GM19397 (cell line): ENCODE measurements at regions not wholly inside any gene's neighbourhood (a gene's known extent, or its start where the extent isn't known, plus 50 kb on each side); places are given as distances from the start of the nearest gene placed in this dataset.

Experiments used
- ATAC-seq: cut with Tn5 transposase; IDR thresholded peaks from one replicate; pipeline ENCODE4 v1.9.1; 2021; ENCODE audit warnings: mild to moderate bottlenecking, moderate library complexity; ENCODE audit not compliant: unreplicated experiment

GRCh38 chr2:104120171-104120570 is 733.7 kb upstream of the POU3F3 start:
- ATAC-seq, result no peak

GRCh38 chr2:104125096-104125495 is 728.8 kb upstream of the POU3F3 start:
- no peak for ATAC-seq

- no peak for ATAC-seq
Measured at GRCh38 chr2:104127049-104127770, 726.7 kb upstream of the POU3F3 start.

- ATAC-seq, result no peak
Measured at GRCh38 chr2:104140361-104140760, 713.6 kb upstream of the POU3F3 start.

- no peak for ATAC-seq
Measured at GRCh38 chr2:104158191-104158590, 695.7 kb upstream of the POU3F3 start.

GRCh38 chr2:104163611-104164130 is 690.2 kb upstream of the POU3F3 start:
- ATAC-seq, result no peak

- no peak for ATAC-seq
Measured at GRCh38 chr2:104164721-104165252, 689.1 kb upstream of the POU3F3 start.

GRCh38 chr2:104177179-104177578 is 676.7 kb upstream of the POU3F3 start:
- no peak for ATAC-seq

- ATAC-seq, result no peak
Measured at GRCh38 chr2:104179644-104180043, 674.3 kb upstream of the POU3F3 start.

- no peak for ATAC-seq
Measured at GRCh38 chr2:104200533-104201168, 653.3 kb upstream of the POU3F3 start.

GRCh38 chr2:104213758-104214157 is 640.2 kb upstream of the POU3F3 start:
- ATAC-seq, result no peak

- ATAC-seq, result no peak
Measured at GRCh38 chr2:104215269-104216161, 638.4 kb upstream of the POU3F3 start.

- no peak for ATAC-seq
Measured at GRCh38 chr2:104233591-104233990, 620.3 kb upstream of the POU3F3 start.

- ATAC-seq, result no peak
Measured at GRCh38 chr2:104236491-104236890, 617.4 kb upstream of the POU3F3 start.

GRCh38 chr2:104240984-104241383 is 612.9 kb upstream of the POU3F3 start:
- no peak for ATAC-seq

GRCh38 chr2:104249629-104250028 is 604.3 kb upstream of the POU3F3 start:
- no peak for ATAC-seq

- no peak for ATAC-seq
Measured at GRCh38 chr2:104250635-104251034, 603.3 kb upstream of the POU3F3 start.

- ATAC-seq, result no peak
Measured at GRCh38 chr2:104254017-104254416, 599.9 kb upstream of the POU3F3 start.

- no peak for ATAC-seq
Measured at GRCh38 chr2:104262714-104263113, 591.2 kb upstream of the POU3F3 start.

GRCh38 chr2:104279646-104280045 is 574.3 kb upstream of the POU3F3 start:
- ATAC-seq, result no peak

GRCh38 chr2:104280216-104280615 is 573.7 kb upstream of the POU3F3 start:
- ATAC-seq, result no peak
